ENCODE measurements at regions not wholly inside any gene's neighbourhood (a gene's known extent, or its start where the extent isn't known, plus 50 kb on each side); places are given as distances from the start of the nearest gene placed in this dataset.
"Not testable (repeated sequence)": the region's sequence is repeated elsewhere in the genome, so short reads cannot be mapped to it uniquely, and the experiment has no call there.

DNA sequence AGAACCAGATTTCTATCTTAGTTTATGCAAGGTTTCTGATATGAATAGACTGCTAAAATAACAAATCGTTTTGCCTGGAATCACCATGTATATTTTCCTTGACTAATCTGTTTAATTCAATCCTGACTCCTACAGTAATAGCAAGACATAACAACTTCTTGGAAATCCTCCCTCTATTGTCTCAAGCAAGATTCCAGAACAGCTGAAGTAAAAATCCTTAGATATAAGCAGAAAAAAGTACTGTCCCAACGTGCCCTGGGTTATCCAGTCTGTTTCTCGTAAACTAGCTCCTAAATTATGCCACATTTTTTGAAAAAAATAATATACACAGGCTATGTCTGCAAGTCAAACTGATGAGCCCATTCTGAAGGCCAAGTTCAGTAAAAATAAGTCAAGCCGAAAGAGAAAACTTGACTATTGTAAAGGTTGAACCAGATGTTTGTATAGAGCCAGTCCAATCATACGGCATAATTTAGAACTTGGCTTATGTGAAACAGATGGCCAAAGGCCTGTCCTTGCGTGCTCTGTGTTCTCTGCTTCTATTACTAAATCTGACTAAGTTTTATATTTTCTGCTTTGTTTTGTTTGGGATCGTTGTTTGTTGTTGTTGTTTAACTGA is 341.6 kb upstream of the NRSN1 start:
- TF ChIP-seq, protein P1, sequence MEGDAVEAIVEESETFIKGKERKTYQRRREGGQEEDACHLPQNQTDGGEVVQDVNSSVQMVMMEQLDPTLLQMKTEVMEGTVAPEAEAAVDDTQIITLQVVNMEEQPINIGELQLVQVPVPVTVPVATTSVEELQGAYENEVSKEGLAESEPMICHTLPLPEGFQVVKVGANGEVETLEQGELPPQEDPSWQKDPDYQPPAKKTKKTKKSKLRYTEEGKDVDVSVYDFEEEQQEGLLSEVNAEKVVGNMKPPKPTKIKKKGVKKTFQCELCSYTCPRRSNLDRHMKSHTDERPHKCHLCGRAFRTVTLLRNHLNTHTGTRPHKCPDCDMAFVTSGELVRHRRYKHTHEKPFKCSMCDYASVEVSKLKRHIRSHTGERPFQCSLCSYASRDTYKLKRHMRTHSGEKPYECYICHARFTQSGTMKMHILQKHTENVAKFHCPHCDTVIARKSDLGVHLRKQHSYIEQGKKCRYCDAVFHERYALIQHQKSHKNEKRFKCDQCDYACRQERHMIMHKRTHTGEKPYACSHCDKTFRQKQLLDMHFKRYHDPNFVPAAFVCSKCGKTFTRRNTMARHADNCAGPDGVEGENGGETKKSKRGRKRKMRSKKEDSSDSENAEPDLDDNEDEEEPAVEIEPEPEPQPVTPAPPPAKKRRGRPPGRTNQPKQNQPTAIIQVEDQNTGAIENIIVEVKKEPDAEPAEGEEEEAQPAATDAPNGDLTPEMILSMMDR (conservative IDR thresholded peaks at IDR 0.05; ENCODE audit: low read depth), result no peak
- CTCF ChIA-PET, result no interaction called here
- POLR2A ChIA-PET (ENCODE audit: low non-redundant PET), result no interaction called here
- no peak overlapping the region for H3K27ac ChIP-seq
- DNase-seq (ENCODE audit: low spot score), result no peak

DNA sequence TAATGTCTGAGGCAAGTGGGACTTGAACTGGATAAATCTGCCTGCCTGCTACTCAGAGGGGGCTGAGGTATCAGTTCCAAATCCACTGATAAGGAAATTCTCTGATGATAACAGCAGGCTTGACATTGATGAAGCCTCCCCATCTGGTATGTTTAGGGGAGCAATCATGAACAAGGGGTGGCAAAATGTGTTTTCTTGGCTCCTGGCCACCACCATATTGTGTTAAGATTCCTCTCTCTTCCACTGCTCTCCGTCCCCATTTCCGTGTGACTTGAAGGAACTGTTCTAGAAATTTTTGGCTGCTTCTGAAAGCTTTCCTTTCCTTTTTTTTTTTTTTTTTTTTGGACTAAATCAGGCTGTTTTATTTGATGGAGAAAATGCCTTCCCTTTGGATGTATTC is 335.3 kb upstream of the NRSN1 start:
- TF ChIP-seq, protein P1 (conservative IDR thresholded peaks at IDR 0.05; ENCODE audit: low read depth), result no peak
- POLR2A ChIA-PET (ENCODE audit: low non-redundant PET), result no interaction called here
- CTCF ChIA-PET, result interaction anchor here (1.1 kb wide), 1 partner anchor 25 kb away, joined by 6 read pairs; no protein-coding TSS in a partner anchor
- DNase-seq (ENCODE audit: low spot score), result no peak
- H3K27ac ChIP-seq, result no peak overlapping the region

DNA sequence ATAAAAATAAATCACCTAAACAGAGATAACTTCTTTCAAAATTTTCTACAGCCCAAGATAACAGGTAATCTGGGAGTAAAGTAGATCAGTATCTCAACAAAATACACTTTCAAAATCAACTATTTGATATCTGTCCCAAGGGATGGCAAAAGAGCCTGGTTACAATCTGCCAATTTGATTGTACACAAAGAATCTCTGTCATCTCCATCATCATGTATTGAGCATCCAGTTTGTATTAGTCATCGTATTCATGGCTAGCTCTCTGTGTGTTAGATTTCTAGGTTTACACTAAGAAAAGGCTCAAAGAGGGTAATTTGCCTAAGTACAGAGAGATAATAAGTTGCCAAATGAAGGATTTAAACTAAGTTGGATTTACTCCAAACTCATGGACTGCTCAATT is 329.0 kb upstream of the NRSN1 start:
- no peak for DNase-seq (ENCODE audit: low spot score)
- H3K27ac ChIP-seq, result no peak overlapping the region
- ChIA-PET CTCF (interaction anchor here (0.9 kb wide), 1 partner anchor 1913 kb away, joined by 4 read pairs; no protein-coding TSS in a partner anchor), POLR2A (ENCODE audit: low non-redundant PET) (no interaction called here)
- TF ChIP-seq, protein P1 (conservative IDR thresholded peaks at IDR 0.05; ENCODE audit: low read depth), result no peak

DNA sequence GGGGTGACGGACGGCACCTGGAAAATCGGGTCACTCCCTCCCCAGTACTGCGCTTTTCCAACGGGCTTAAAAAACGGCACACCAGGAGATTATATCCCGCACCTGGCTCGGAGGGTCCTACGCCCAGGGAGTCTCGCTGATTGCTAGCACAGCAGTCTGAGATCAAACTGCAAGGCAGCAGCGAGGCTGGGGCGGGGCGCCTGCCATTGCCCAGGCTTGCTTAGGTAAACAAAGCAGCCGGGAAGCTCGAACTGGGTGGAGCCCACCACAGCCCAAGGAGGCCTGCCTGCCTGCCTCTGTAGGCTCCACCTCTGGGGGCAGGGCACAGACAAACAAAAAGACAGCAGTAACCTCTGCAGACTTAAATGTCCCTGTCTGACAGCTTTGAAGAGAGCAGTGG is 321.7 kb upstream of the NRSN1 start:
- CTCF ChIA-PET; DNase-seq (ENCODE audit: low spot score); H3K27ac ChIP-seq; POLR2A ChIA-PET (ENCODE audit: low non-redundant PET): not testable (repeated sequence)

DNA sequence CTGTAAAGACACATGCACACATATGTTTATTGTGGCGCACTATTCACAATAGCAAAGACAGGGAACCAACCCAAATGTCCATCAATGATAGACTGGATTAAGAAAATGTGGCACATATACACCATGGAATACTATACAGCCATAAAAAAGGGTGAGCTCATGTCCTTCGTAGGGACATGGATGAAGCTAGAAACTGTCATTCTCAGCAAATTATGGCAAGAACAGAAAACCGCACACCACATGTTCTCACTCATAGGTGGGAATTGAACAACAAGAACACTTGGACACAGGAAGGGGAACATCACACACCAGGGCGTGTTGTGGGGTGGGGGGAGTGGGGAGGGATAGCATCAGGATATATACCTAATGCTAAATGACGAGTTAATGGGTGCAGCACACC is 304.9 kb upstream of the NRSN1 start:
- CTCF ChIA-PET; DNase-seq (ENCODE audit: low spot score); POLR2A ChIA-PET (ENCODE audit: low non-redundant PET); H3K27ac ChIP-seq: not testable (repeated sequence)

DNA sequence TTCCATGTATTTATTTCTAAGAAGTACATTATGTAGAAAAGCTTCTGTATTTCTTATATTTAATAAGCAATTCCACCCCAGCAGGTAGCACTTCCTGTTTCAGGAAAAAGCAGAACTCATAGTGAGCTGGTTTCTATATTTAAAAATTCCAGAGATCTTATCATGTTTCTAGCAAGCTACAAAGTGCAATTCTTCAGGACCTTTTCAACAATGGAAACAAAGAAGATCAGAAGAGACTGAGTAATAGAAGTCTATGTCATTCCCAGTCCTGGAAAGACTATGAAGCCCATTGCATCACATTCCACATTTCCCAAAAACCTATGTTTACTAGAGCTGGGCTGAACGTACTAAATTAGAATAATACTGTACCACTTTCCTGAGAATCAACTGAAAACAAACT is 302.6 kb upstream of the NRSN1 start:
- TF ChIP-seq, protein P1 (conservative IDR thresholded peaks at IDR 0.05; ENCODE audit: low read depth), result no peak
- DNase-seq (ENCODE audit: low spot score), result no peak
- H3K27ac ChIP-seq, result no peak overlapping the region
- CTCF ChIA-PET, result no interaction called here
- POLR2A ChIA-PET (ENCODE audit: low non-redundant PET), result no interaction called here

DNA sequence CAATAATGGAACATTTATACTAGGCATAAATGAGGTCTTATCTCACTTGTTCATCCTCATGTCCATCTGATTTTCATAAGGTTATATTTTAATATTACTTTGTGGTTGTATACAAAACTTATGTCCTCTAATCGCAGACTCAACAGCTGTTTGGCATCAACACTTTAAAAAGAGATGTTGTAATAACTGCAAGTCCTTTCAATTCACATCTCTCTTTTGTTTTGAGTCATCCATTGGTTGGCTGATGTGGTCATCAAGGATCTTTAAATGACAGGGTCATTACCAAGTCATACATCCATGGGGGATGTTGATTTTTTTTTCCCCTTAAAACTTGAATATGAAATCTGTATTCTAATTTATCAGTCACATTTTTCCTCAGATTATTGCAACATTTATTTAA is 299.4 kb upstream of the NRSN1 start:
- TF ChIP-seq, protein P1 (conservative IDR thresholded peaks at IDR 0.05; ENCODE audit: low read depth), result no peak
- CTCF ChIA-PET, result no interaction called here
- POLR2A ChIA-PET (ENCODE audit: low non-redundant PET), result no interaction called here
- H3K27ac ChIP-seq, result no peak overlapping the region
- DNase-seq (ENCODE audit: low spot score), result no peak

DNA sequence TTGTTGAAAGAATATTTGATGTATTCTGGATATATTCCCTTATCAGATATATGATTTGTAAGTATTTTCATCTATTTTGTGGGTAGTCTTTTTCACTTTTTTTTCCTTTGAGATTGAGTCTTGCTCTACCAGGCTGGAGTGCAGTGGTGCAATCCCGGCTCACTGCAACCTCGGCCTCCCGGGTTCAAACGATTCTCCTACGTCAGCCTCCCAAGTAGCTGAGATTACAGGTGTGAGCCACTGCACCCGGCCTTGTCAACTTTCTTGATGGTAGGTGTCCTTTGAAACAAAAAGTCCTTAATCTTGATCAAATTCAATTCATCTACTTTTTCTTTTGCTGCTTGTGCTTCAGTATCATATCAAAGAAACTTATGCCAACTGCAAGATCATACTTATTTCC is 297.2 kb upstream of the NRSN1 start:
- DNase-seq (ENCODE audit: low spot score), result no peak
- no peak overlapping the region for H3K27ac ChIP-seq
- CTCF ChIA-PET, result no interaction called here
- TF ChIP-seq, protein P1 (conservative IDR thresholded peaks at IDR 0.05; ENCODE audit: low read depth), result no peak
- POLR2A ChIA-PET (ENCODE audit: low non-redundant PET), result no interaction called here
